K562 (cell line): ENCODE measurements at regions not wholly inside any gene's neighbourhood (a gene's known extent, or its start where the extent isn't known, plus 50 kb on each side); places are given as distances from the start of the nearest gene placed in this dataset.

Experiments used
- ATAC-seq: fragments of 200-7000 bp; cut with Tn5 transposase; 3 replicates; pipeline ENCODE4 v1.9.1; 2020; ENCODE audit warnings: moderate library complexity
- BruUV-seq: library from RNA; stranded (reverse); fragments of 400-500 nt; replicated peaks from 2 replicates; lab custom pipeline; 2021; lab: Mats Ljungman, UMichigan
- CTCF ChIA-PET: fragments of 300-600 bp; formaldehyde crosslinking; extraction: SDS; loops from one replicate; lab custom pipeline; 2021; ENCODE audit warnings: low intra/inter-chr PET ratio; lab: Yijun Ruan, JAX
- POLR2A ChIA-PET: fragments of 300-600, 350-650 bp; sonication (Branson Sonifier 250); formaldehyde crosslinking; extraction: SDS; loops from one replicate; lab custom pipeline; 2021; ENCODE audit warnings: antibody characterized with exemption, inconsistent platforms; lab: Yijun Ruan, JAX
- DNase-seq, 4 experiments: peaks; one replicate each; pipeline versions ENCODE4 v3.0.0 to v3.0.0-alpha.2; 2011 to 2018; ENCODE audit warnings: low spot score in 3 of 4, mixed read lengths in 3 of 4; ENCODE audit errors: extremely low read depth in 1 of 4
- FAIRE-seq: peaks from 2 replicates; lab custom pipeline; 2011; peaks lifted over from hg19 to GRCh38; lab: Jason Lieb, UNC
- H2AFZ ChIP-seq: 2 replicates; pipeline ENCODE4 v1.6.0; 2011; ENCODE audit warnings: low read depth, low read length, control low read depth, inconsistent platforms
- H3K27ac ChIP-seq: fragments of 200-600 bp; 3 replicates; pipeline ENCODE4 v1.8.0; 2011; ENCODE audit warnings: low read depth, mild to moderate bottlenecking, control low read depth, inconsistent platforms, low read length, moderate library complexity, mixed read lengths; ENCODE audit errors: extremely low read depth
- H3K27me3 ChIP-seq, 2 experiments: fragments of 300-600 bp in 1 of 2; 2 replicates in 1 of 2; 3 replicates in 1 of 2; pipeline versions ENCODE4 v1.6.0 to v1.8.0; 2011; ENCODE audit warnings: inconsistent platforms in 2 of 2, low read length in 2 of 2, mild to moderate bottlenecking in 1 of 2, mixed read lengths in 1 of 2, moderate library complexity in 1 of 2; ENCODE audit not compliant: control insufficient read depth in 2 of 2, insufficient read depth in 2 of 2
- H3K36me3 ChIP-seq: fragments of 300-600 bp; 3 replicates; pipeline ENCODE4 v1.8.0; 2011; ENCODE audit warnings: mild to moderate bottlenecking, low read length, inconsistent platforms; ENCODE audit not compliant: control insufficient read depth, insufficient read depth
- H3K4me1 ChIP-seq, 2 experiments: fragments of 200-600 bp in 1 of 2; replicated peaks in 1 of 2; 2 replicates in 1 of 2; 3 replicates in 1 of 2; pipeline versions ENCODE4 v1.5.1 to v1.8.0; 2011; ENCODE audit warnings: inconsistent platforms in 2 of 2, low read length in 2 of 2, mild to moderate bottlenecking in 1 of 2, mixed read lengths in 1 of 2, moderate library complexity in 1 of 2; ENCODE audit not compliant: control insufficient read depth in 2 of 2, insufficient read depth in 2 of 2
- H3K4me2 ChIP-seq: 2 replicates; pipeline ENCODE4 v1.6.1; 2011; ENCODE audit warnings: low read length, control low read depth, inconsistent platforms, mixed read lengths; ENCODE audit not compliant: insufficient read depth
- H3K4me3 ChIP-seq: fragments of 200-600 bp; sonication (generic), shearing (Covaris generic); 2 replicates; pipeline ENCODE4 v1.5.1; 2016; ENCODE audit warnings: control low read depth, inconsistent platforms
- H3K79me2 ChIP-seq: fragments of 200-600 bp; 3 replicates; pipeline ENCODE4 v1.8.0; 2011; ENCODE audit warnings: low read length, inconsistent platforms; ENCODE audit not compliant: control insufficient read depth, insufficient read depth
- H3K9ac ChIP-seq, 2 experiments: 2 replicates each; pipeline versions ENCODE4 v1.6.0 to v1.6.1; 2011; ENCODE audit warnings: low read depth in 2 of 2, low read length in 2 of 2, control low read depth in 1 of 2, inconsistent platforms in 1 of 2, mild to moderate bottlenecking in 1 of 2, mixed read lengths in 1 of 2; ENCODE audit not compliant: insufficient read depth in 1 of 2
- H3K9me1 ChIP-seq: one replicate; pipeline ENCODE4 v1.6.0; 2011; ENCODE audit warnings: inconsistent platforms, mild to moderate bottlenecking, low read length, moderate library complexity; ENCODE audit not compliant: control insufficient read depth, insufficient read depth
- H3K9me3 ChIP-seq: replicated peaks from 2 replicates; pipeline ENCODE4 v1.5.1; 2011; ENCODE audit warnings: low read depth, low read length, inconsistent platforms; ENCODE audit not compliant: control insufficient read depth, insufficient read depth
- H4K20me1 ChIP-seq: replicated peaks from 2 replicates; pipeline ENCODE4 v1.6.1; 2011; ENCODE audit warnings: low read length, inconsistent platforms, mixed read lengths; ENCODE audit not compliant: control insufficient read depth, insufficient read depth
- ATF1 ChIP-seq, 2 experiments: fragments of 450-650 bp in 1 of 2; IDR thresholded peaks; 2 replicates each; pipeline ENCODE4 v1.6.1; 2016; ENCODE audit warnings: missing compliant biosample characterization in 1 of 2, missing genetic modification characterization in 1 of 2
- CBFA2T3 ChIP-seq: fragments of 450-650 bp; IDR thresholded peaks from 2 replicates; pipeline ENCODE4 v1.6.1; 2017
- EP400 ChIP-seq: fragments of 450-650 bp; IDR thresholded peaks from 2 replicates; pipeline ENCODE4 v1.6.1; 2017; ENCODE audit warnings: antibody characterized with exemption, mild to moderate bottlenecking, moderate library complexity
- ETV5 ChIP-seq: sonication (generic); formaldehyde crosslinking; IDR thresholded peaks from 2 replicates; pipeline ENCODE4 v1.4.0; 2020; ENCODE audit warnings: low read depth, mild to moderate bottlenecking, missing genetic modification reagents
- FIP1L1 ChIP-seq: fragments of 200-400 bp; formaldehyde crosslinking; IDR thresholded peaks from 2 replicates; pipeline ENCODE4 v1.6.1; 2018; ENCODE audit warnings: mild to moderate bottlenecking, low read depth, low read length; ENCODE audit not compliant: poor library complexity, severe bottlenecking
- FOXM1 ChIP-seq, 2 experiments: fragments of 450-650 bp in 1 of 2; sonication (generic) in 1 of 2; formaldehyde crosslinking in 1 of 2; IDR thresholded peaks; 2 replicates each; pipeline versions ENCODE4 v1.6.1 to v1.9.0; 2017 to 2022; ENCODE audit warnings: low read depth in 2 of 2, mild to moderate bottlenecking in 2 of 2, missing genetic modification reagents in 1 of 2, moderate library complexity in 1 of 2
- FOXP1 ChIP-seq: sonication (generic); formaldehyde crosslinking; IDR thresholded peaks from 2 replicates; pipeline ENCODE4 v1.8.0; 2022; ENCODE audit warnings: mild to moderate bottlenecking, missing genetic modification reagents
- GTF2A2 ChIP-seq: IDR thresholded peaks from 2 replicates; pipeline ENCODE4 v1.6.1; 2016; ENCODE audit warnings: mild to moderate bottlenecking, missing genetic modification characterization, missing compliant biosample characterization
- MCM5 ChIP-seq: fragments of 450-650 bp; IDR thresholded peaks from 2 replicates; pipeline ENCODE4 v1.6.1; 2016; ENCODE audit warnings: low read depth
- RBM34 ChIP-seq: fragments of 200-400 bp; formaldehyde crosslinking; IDR thresholded peaks from 2 replicates; pipeline ENCODE4 v1.6.1; 2018; ENCODE audit warnings: low read length, borderline replicate concordance; ENCODE audit not compliant: insufficient read depth
- SMAD4 ChIP-seq: fragments of 250-450 bp; sonication (Bioruptor Pico); conservative IDR thresholded peaks from 2 replicates; pipeline ENCODE4 v1.8.0; 2021; ENCODE audit warnings: inconsistent platforms, mild to moderate bottlenecking, moderate library complexity
- ZBED1 ChIP-seq: IDR thresholded peaks from 2 replicates; pipeline ENCODE4 v1.6.1; 2014
- ZKSCAN8 ChIP-seq: fragments of 200-800 bp; sonication (Bioruptor generic); IDR thresholded peaks from 2 replicates; pipeline ENCODE4 v1.6.1; 2016; ENCODE audit warnings: missing genetic modification characterization, missing compliant biosample characterization
- ZNF197 ChIP-seq: fragments of 200-800 bp; sonication (Bioruptor generic); IDR thresholded peaks from 2 replicates; pipeline ENCODE4 v1.6.1; 2016; ENCODE audit warnings: low read depth, missing genetic modification characterization, missing compliant biosample characterization
- WGBS: fragments of 100-300 bp; shearing (Covaris generic); methylation state at CpG from one replicate; pipeline ENCODE4 v1.1.6; 2016; ENCODE audit warnings: low coverage, mixed read lengths; ENCODE audit not compliant: insufficient coverage; ENCODE audit errors: missing lambda C conversion rate; 5-methylcytosine and 5-hydroxymethylcytosine counted together
- in situ Hi-C: fragments of 300-500 bp; cut with MboI; formaldehyde crosslinking; loops from 4 replicates; pipeline ENCODE4 v1.15.0; 2018; ENCODE audit warnings: inconsistent platforms, mixed read lengths
- intact Hi-C: fragments of 100-400 bp; cut with micrococcal nuclease; formaldehyde crosslinking; loops from 2 replicates; pipeline ENCODE4 v1.14.2; 2022
- TF ChIP-seq, protein P1 (sequence below): fragments of 250-450 bp; sonication (Bioruptor Pico); IDR thresholded peaks from 2 replicates; pipeline ENCODE4 v1.5.0; 2021; ENCODE audit warnings: mild to moderate bottlenecking, borderline replicate concordance

DNA sequence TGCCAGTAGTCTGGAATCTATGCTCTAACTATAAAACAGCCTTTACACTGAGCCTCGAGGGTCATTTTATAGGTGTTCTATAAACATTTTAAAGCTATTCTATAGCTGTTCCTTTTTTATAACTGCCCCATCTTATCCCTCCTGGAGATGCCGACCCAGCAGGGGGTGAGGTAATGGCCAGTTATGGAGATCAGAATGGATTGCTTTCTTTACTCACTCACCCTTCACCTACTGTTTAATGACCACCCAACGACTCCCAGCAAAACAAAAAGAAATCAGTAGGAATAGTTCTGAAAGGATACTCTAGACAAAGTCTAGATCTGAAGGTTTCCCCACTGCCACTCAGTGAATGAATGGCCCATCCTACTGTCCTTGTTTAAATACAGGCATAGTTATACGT is 1113.1 kb downstream of the FAT4 start:
- Histone ChIP-seq H3K9ac (no peak overlapping the region), H3K4me1 (no peaks in the 10 kb centered on the region), H3K36me3 (peaks cover 10% of the 10 kb centered on the region), H3K9me1 (no peaks in the 10 kb centered on the region), H3K27me3 (no peaks in the 10 kb centered on the region)
- intact Hi-C loops: no loop called here
- DNase-seq: no peak
- no peak for TF ChIP-seq SMAD4
- no peak for TF ChIP-seq EP400
- no peak for TF ChIP-seq ETV5 (CRISPR knock-in tag)
- no peak for TF ChIP-seq FOXM1 (IDR thresholded peaks at IDR 0.05; ENCODE audit: low read depth)
- no peak for TF ChIP-seq FOXM1 (CRISPR knock-in tag; IDR thresholded peaks at IDR 0.05; ENCODE audit: low read depth)
- TF ChIP-seq MCM5: no peak
- no peak for TF ChIP-seq ATF1 (CRISPR knock-in tag; IDR thresholded peaks at IDR 0.05)
- TF ChIP-seq ATF1 (tag; IDR thresholded peaks at IDR 0.05): no peak
- TF ChIP-seq ZNF197 (CRISPR knock-in tag): no peak
- no peak for TF ChIP-seq CBFA2T3
- TF ChIP-seq FOXP1 (CRISPR knock-in tag): no peak
- no peak for TF ChIP-seq GTF2A2 (tag)
- no peak for TF ChIP-seq FIP1L1
- TF ChIP-seq ZBED1: no peak
- no peak for TF ChIP-seq ZKSCAN8
- TF ChIP-seq, protein P1, sequence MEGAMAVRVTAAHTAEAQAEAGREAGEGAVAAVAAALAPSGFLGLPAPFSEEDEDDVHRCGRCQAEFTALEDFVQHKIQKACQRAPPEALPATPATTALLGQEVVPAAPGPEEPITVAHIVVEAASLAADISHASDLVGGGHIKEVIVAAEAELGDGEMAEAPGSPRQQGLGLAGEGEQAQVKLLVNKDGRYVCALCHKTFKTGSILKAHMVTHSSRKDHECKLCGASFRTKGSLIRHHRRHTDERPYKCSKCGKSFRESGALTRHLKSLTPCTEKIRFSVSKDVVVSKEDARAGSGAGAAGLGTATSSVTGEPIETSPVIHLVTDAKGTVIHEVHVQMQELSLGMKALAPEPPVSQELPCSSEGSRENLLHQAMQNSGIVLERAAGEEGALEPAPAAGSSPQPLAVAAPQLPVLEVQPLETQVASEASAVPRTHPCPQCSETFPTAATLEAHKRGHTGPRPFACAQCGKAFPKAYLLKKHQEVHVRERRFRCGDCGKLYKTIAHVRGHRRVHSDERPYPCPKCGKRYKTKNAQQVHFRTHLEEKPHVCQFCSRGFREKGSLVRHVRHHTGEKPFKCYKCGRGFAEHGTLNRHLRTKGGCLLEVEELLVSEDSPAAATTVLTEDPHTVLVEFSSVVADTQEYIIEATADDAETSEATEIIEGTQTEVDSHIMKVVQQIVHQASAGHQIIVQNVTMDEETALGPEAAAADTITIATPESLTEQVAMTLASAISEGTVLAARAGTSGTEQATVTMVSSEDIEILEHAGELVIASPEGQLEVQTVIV (CRISPR knock-in tag): no peak
- TF ChIP-seq RBM34: no peak
- TF ChIP-seq, all 486 proteins: peak for 0
- Histone ChIP-seq H3K4me2 (no peak overlapping the region), H3K79me2 (no peaks in the 10 kb centered on the region), H3K4me3 (no peak overlapping the region), H2AFZ (no peak overlapping the region), H3K27ac (no peak overlapping the region), H3K9me3 (no peaks in the 10 kb centered on the region; the same call in 1 of the 2 replicates), H4K20me1 (no peaks in the 10 kb centered on the region)
- no TSS peak for BruUV-seq
- ChIA-PET CTCF (interaction anchor here (0.5 kb wide), 1 partner anchor 154 kb away, joined by 3 read pairs; no protein-coding TSS in a partner anchor), POLR2A (no interaction called here)
- in situ Hi-C loops: no loop called here
- no peak for ATAC-seq
- WGBS: 62% methylated on average over 3 of the region's 4 CpGs
- no peak for FAIRE-seq
